Breast epithelium (tissue), 4 donors: ENCODE measurements at regions not wholly inside any gene's neighbourhood (a gene's known extent, or its start where the extent isn't known, plus 50 kb on each side); places are given as distances from the start of the nearest gene placed in this dataset.

ENCODE experiments used
- DNase-seq, 2 donors: peaks; one replicate each; pipeline ENCODE4 v3.0.0-alpha.2; 2019; ENCODE audit warnings: low spot score in 2 of 2
- H3K27ac ChIP-seq, 2 donors: fragments of 200-600 bp; sonication (generic) in 1 of 2; one replicate each; pipeline ENCODE4 v1.5.1; 2016 to 2019; ENCODE audit warnings: mild to moderate bottlenecking in 1 of 2
- H3K27me3 ChIP-seq, 2 donors: fragments of 200-600 bp; sonication (generic) in 1 of 2; one replicate each; pipeline versions ENCODE4 v1.5.1 to v1.6.0; 2017 to 2019; ENCODE audit warnings: control low read depth in 1 of 2, mild to moderate bottlenecking in 1 of 2
- H3K36me3 ChIP-seq: fragments of 200-600 bp; one replicate; pipeline ENCODE4 v1.5.1; 2019
- H3K4me1 ChIP-seq, 2 donors: fragments of 200-600 bp; sonication (generic); one replicate each; pipeline ENCODE4 v1.5.1; 2016 to 2019; ENCODE audit warnings: control low read depth in 1 of 2
- H3K4me3 ChIP-seq, 3 donors: fragments of 200-600 bp; sonication (generic); 1 replicate in 2 of 3; 2 replicates in 1 of 3; pipeline ENCODE4 v1.5.1; 2016 to 2019; ENCODE audit warnings: mild to moderate bottlenecking in 3 of 3, moderate library complexity in 2 of 3
- H3K9me3 ChIP-seq, 2 donors: fragments of 200-600 bp; sonication (generic) in 1 of 2; one replicate each; pipeline ENCODE4 v1.5.1; 2016 to 2019; ENCODE audit warnings: control low read depth in 1 of 2
- CTCF ChIP-seq, 3 donors: fragments of 450-650 bp; IDR thresholded peaks; one replicate each; pipeline ENCODE4 v1.5.1; 2016 to 2017; ENCODE audit warnings: antibody characterized with exemption in 3 of 3, mild to moderate bottlenecking in 3 of 3, moderate library complexity in 3 of 3
- POLR2A ChIP-seq: fragments of 450-650 bp; IDR thresholded peaks from one replicate; pipeline ENCODE4 v1.6.1; 2016; ENCODE audit warnings: antibody characterized with exemption, mild to moderate bottlenecking, moderate library complexity
- POLR2AphosphoS5 ChIP-seq, 3 donors: sonication (generic); formaldehyde crosslinking; IDR thresholded peaks; one replicate each; pipeline ENCODE4 v1.6.1; 2017; ENCODE audit warnings: antibody characterized with exemption in 3 of 3
- intact Hi-C: fragments of 100-400 bp; cut with DNase I; formaldehyde crosslinking; loops from one replicate; pipeline ENCODE4 v1.15.1; 2023; ENCODE audit warnings: low total_unique reads

GRCh38 chr17:37834168-37834567 lies 89.3 kb upstream of the HNF1B start:
- DNase-seq = no peak
- H3K27me3 ChIP-seq = peaks cover 0 to 11% of the 10 kb centered on the region in 2 donors
- TF ChIP-seq POLR2A (no peak), CTCF (IDR thresholded peaks at IDR 0.05) (no peak), POLR2AphosphoS5 (IDR thresholded peaks at IDR 0.05) (no peak)
- H3K4me1 ChIP-seq = no peaks in the 10 kb centered on the region
- intact Hi-C loops = no loop called here
- H3K9me3 ChIP-seq = no peaks in the 10 kb centered on the region
- H3K27ac ChIP-seq = no peak overlapping the region
- no peak overlapping the region for H3K4me3 ChIP-seq
- H3K36me3 ChIP-seq = no peaks in the 10 kb centered on the region

GRCh38 chr17:37833237-37833859 lies 88.5 kb upstream of the HNF1B start:
- intact Hi-C loops = no loop called here
- Histone ChIP-seq H3K36me3 (no peaks in the 10 kb centered on the region), H3K27me3 (peaks cover 0 to 2% of the 10 kb centered on the region in 2 donors), H3K4me3 (no peak overlapping the region), H3K27ac (no peak overlapping the region), H3K4me1 (no peaks in the 10 kb centered on the region), H3K9me3 (no peaks in the 10 kb centered on the region)
- DNase-seq = no peak
- TF ChIP-seq POLR2AphosphoS5 (IDR thresholded peaks at IDR 0.05) (no peak), CTCF (IDR thresholded peaks at IDR 0.05) (no peak), POLR2A (no peak)

- H3K27me3 ChIP-seq = no peaks in the 10 kb centered on the region
- H3K4me1 ChIP-seq = no peaks in the 10 kb centered on the region
- intact Hi-C loops = no loop called here
- TF ChIP-seq CTCF (IDR thresholded peaks at IDR 0.05) = no peak
- TF ChIP-seq POLR2AphosphoS5 (IDR thresholded peaks at IDR 0.05) = no peak
- TF ChIP-seq POLR2A = no peak
- H3K36me3 ChIP-seq = no peaks in the 10 kb centered on the region
- no peak for DNase-seq
- H3K4me3 ChIP-seq = no peak overlapping the region
- H3K27ac ChIP-seq = no peak overlapping the region
- no peaks in the 10 kb centered on the region for H3K9me3 ChIP-seq
Measured at GRCh38 chr17:37831986-37832385, 87.1 kb upstream of the HNF1B start.

DNA sequence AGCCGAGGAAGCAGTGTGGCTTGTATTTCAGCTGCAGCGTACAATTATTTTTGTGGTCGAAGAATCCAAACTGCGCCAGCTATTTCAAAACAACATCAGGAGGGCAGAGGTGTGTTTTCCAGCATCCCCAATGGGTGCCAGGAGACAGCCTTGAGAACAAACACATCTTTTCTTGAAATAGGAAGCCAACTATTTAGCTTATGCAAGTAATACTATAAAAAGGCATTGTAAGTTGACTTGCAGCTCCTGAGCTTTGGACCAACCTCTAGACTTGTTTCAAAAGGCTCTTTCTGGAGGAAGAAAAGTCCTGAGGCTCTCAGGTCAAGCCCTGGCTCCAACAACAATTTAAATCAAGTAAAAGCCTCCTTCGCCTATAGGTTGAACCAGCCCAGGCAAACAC lies 86.6 kb upstream of the HNF1B start:
- no peak for DNase-seq
- Histone ChIP-seq H3K4me1 (no peaks in the 10 kb centered on the region), H3K4me3 (no peak overlapping the region), H3K27me3 (no peaks in the 10 kb centered on the region), H3K27ac (no peak overlapping the region), H3K9me3 (no peaks in the 10 kb centered on the region), H3K36me3 (no peaks in the 10 kb centered on the region)
- TF ChIP-seq POLR2A = no peak
- TF ChIP-seq POLR2AphosphoS5 (IDR thresholded peaks at IDR 0.05) = no peak
- TF ChIP-seq CTCF (IDR thresholded peaks at IDR 0.05) = no peak
- intact Hi-C loops = no loop called here

DNA sequence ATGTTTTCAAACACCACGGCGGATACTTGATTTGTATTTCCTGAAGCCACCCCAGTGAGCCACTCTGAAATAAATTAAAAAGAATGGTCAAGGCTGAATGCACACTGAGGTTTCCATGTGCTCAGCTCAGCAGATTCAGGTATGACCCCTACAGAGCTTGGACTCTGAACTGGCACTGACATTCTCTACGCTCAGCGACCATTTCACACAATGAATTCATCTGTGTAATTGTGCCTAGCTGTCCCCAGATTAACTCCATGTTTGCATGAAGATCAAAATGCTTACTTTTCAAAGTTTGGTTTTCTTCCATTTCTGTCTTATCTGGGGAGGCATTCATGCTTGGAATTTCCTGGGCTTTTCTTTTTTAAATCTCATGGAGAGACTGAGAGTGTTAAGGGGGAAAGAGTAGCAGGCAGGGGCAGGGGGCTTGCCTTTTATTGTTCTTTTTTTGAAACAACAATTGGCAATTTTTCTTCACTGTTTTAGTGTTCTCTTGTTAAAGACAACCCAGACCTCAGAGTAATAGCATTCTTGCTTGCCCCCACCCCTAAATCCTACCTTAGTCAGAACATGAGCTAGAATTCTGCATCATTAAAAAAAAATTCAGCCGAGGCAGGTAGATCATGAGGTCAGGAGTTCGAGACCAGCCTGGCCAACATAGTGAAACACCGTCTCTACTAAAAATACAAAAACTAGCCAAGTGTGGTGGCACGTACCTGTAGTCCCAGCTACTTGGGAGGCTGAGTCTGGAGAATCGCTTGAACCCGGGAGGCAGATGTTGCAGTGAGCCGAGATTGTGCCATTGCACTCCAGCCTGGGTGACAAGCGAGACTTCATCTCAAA lies 85.5 kb upstream of the HNF1B start:
- DNase-seq = no peak
- intact Hi-C loops = no loop called here
- no peaks in the 10 kb centered on the region for H3K4me1 ChIP-seq
- TF ChIP-seq POLR2AphosphoS5 (IDR thresholded peaks at IDR 0.05) (no peak), POLR2A (no peak), CTCF (IDR thresholded peaks at IDR 0.05) (no peak)
- H3K27ac ChIP-seq = no peak overlapping the region
- H3K27me3 ChIP-seq = no peaks in the 10 kb centered on the region
- H3K9me3 ChIP-seq = no peaks in the 10 kb centered on the region
- H3K36me3 ChIP-seq = no peaks in the 10 kb centered on the region
- no peak overlapping the region for H3K4me3 ChIP-seq
